ENCODE measurements at regions not wholly inside any gene's neighbourhood (a gene's known extent, or its start where the extent isn't known, plus 50 kb on each side); places are given as distances from the start of the nearest gene placed in this dataset.
"Not testable (repeated sequence)": the region's sequence is repeated elsewhere in the genome, so short reads cannot be mapped to it uniquely, and the experiment has no call there.

GRCh38 chr19:27744926-27745768, 1467.8 kb downstream of the UQCRFS1 start:
- no peak for DNase-seq

- DNase-seq, result no peak
These were observed 1470.9 kb downstream of the UQCRFS1 start for GRCh38 chr19:27742041-27742440.

- no peak for DNase-seq
These were observed 1471.7 kb downstream of the UQCRFS1 start for GRCh38 chr19:27741236-27741635.

- DNase-seq, result no peak
These were observed 1472.6 kb downstream of the UQCRFS1 start for GRCh38 chr19:27740396-27740795.

GRCh38 chr19:27738569-27739193, 1474.3 kb downstream of the UQCRFS1 start:
- DNase-seq, result no peak

GRCh38 chr19:27736225-27736624, 1476.7 kb downstream of the UQCRFS1 start:
- no peak for DNase-seq

GRCh38 chr19:27735314-27735713, 1477.6 kb downstream of the UQCRFS1 start:
- no peak for DNase-seq

GRCh38 chr19:27734496-27735220, 1478.3 kb downstream of the UQCRFS1 start:
- no peak for DNase-seq

GRCh38 chr19:27733551-27734266, 1479.2 kb downstream of the UQCRFS1 start:
- no peak for DNase-seq

- no peak for DNase-seq
These were observed 1483.6 kb downstream of the UQCRFS1 start for GRCh38 chr19:27729332-27729731.

GRCh38 chr19:27722625-27723024, 1490.3 kb downstream of the UQCRFS1 start:
- DNase-seq, result no peak

GRCh38 chr19:27720155-27720554, 1492.8 kb downstream of the UQCRFS1 start:
- DNase-seq, result no peak

GRCh38 chr19:27719034-27719433, 1493.9 kb downstream of the UQCRFS1 start:
- no peak for DNase-seq

GRCh38 chr19:27718234-27718633, 1494.7 kb downstream of the UQCRFS1 start:
- no peak for DNase-seq

GRCh38 chr19:27717825-27718224, 1495.1 kb downstream of the UQCRFS1 start:
- DNase-seq, result no peak

GRCh38 chr19:27716922-27717321, 1496.0 kb downstream of the UQCRFS1 start:
- DNase-seq, result no peak

- no peak for DNase-seq
These were observed 1498.1 kb downstream of the UQCRFS1 start for GRCh38 chr19:27714857-27715256.

- DNase-seq, result no peak
These were observed 1503.5 kb downstream of the UQCRFS1 start for GRCh38 chr19:27709496-27709895.

GRCh38 chr19:27708986-27709385, 1504.0 kb downstream of the UQCRFS1 start:
- not testable (repeated sequence) for DNase-seq

- not testable (repeated sequence) for DNase-seq
These were observed 1505.9 kb downstream of the UQCRFS1 start for GRCh38 chr19:27707026-27707425.

- DNase-seq, result no peak
These were observed 1507.1 kb downstream of the UQCRFS1 start for GRCh38 chr19:27705896-27706295.

- no peak for DNase-seq
These were observed 1518.4 kb downstream of the UQCRFS1 start for GRCh38 chr19:27694361-27695055.
